Keratinocyte (primary cell): ENCODE measurements at regions not wholly inside any gene's neighbourhood (a gene's known extent, or its start where the extent isn't known, plus 50 kb on each side); places are given as distances from the start of the nearest gene placed in this dataset.
A peak's percentile ranks its signal among the peaks of the same experiment; 100 is the strongest.

Source experiments
- DNase-seq: peaks from one replicate; pipeline ENCODE4 v3.0.0-alpha.2; 2011; ENCODE audit warnings: low read depth, missing footprints, low spot score
- FAIRE-seq: peaks from 2 replicates; lab custom pipeline; 2011; peaks lifted over from hg19 to GRCh38; lab: Jason Lieb, UNC
- H2AFZ ChIP-seq: 2 replicates; pipeline ENCODE4 v1.6.0; 2012; ENCODE audit warnings: low read length, control low read depth, inconsistent platforms; ENCODE audit not compliant: control insufficient read depth
- H3K27ac ChIP-seq: 2 replicates; pipeline ENCODE4 v1.5.1; 2011; ENCODE audit warnings: low read length; ENCODE audit not compliant: control insufficient read depth, insufficient read depth
- H3K27me3 ChIP-seq: 3 replicates; pipeline ENCODE4 v1.6.0; 2011; ENCODE audit warnings: low read length; ENCODE audit not compliant: control insufficient read depth, insufficient read depth; ENCODE audit errors: extremely low read depth
- H3K36me3 ChIP-seq, 2 experiments: 2 replicates in 1 of 2; 3 replicates in 1 of 2; pipeline ENCODE4 v1.5.1; 2011; ENCODE audit warnings: low read length in 2 of 2, mild to moderate bottlenecking in 1 of 2; ENCODE audit not compliant: control insufficient read depth in 2 of 2, insufficient read depth in 2 of 2; ENCODE audit errors: extremely low read depth in 1 of 2
- H3K4me1 ChIP-seq: 3 replicates; pipeline ENCODE4 v1.5.1; 2011; ENCODE audit warnings: low read length; ENCODE audit not compliant: control insufficient read depth, insufficient read depth; ENCODE audit errors: extremely low read depth
- H3K4me2 ChIP-seq: 3 replicates; pipeline ENCODE4 v1.6.0; 2011; ENCODE audit warnings: low read depth, low read length; ENCODE audit not compliant: control insufficient read depth, insufficient read depth; ENCODE audit errors: extremely low read depth
- H3K4me3 ChIP-seq, 3 experiments: fragments of 200-600 bp in 1 of 3; sonication (generic) in 1 of 3; 2 replicates in 2 of 3; 3 replicates in 1 of 3; pipeline ENCODE4 v1.5.1; 2011 to 2016; ENCODE audit warnings: low read length in 3 of 3, mild to moderate bottlenecking in 3 of 3, control low read depth in 2 of 3, inconsistent platforms in 1 of 3, low read depth in 1 of 3, mixed read lengths in 1 of 3, mixed run types in 1 of 3, moderate library complexity in 1 of 3; ENCODE audit not compliant: control insufficient read depth in 2 of 3, insufficient read depth in 2 of 3; ENCODE audit errors: extremely low read depth in 1 of 3
- H3K79me2 ChIP-seq: 2 replicates; pipeline ENCODE4 v1.6.0; 2012; ENCODE audit warnings: low read length; ENCODE audit not compliant: control insufficient read depth, insufficient read depth
- H3K9ac ChIP-seq: 3 replicates; pipeline ENCODE4 v1.6.0; 2011; ENCODE audit warnings: low read length; ENCODE audit not compliant: control insufficient read depth, insufficient read depth; ENCODE audit errors: extremely low read depth
- H3K9me1 ChIP-seq: 3 replicates; pipeline ENCODE4 v1.6.0; 2011; ENCODE audit warnings: low read length; ENCODE audit not compliant: control insufficient read depth, insufficient read depth; ENCODE audit errors: extremely low read depth
- H3K9me3 ChIP-seq: 2 replicates; pipeline ENCODE4 v1.5.1; 2012; ENCODE audit warnings: low read depth, low read length; ENCODE audit not compliant: control insufficient read depth
- H4K20me1 ChIP-seq: 3 replicates; pipeline ENCODE4 v1.6.0; 2011; ENCODE audit warnings: low read length; ENCODE audit not compliant: control insufficient read depth, insufficient read depth; ENCODE audit errors: extremely low read depth
- CTCF ChIP-seq, 3 experiments: IDR thresholded peaks in 1 of 3; conservative IDR thresholded peaks in 1 of 3; optimal IDR thresholded peaks in 1 of 3; 2 replicates in 2 of 3; 3 replicates in 1 of 3; pipeline versions ENCODE3 to v1.5.1; 2011; ENCODE audit warnings: low read length in 3 of 3, mild to moderate bottlenecking in 3 of 3, moderate library complexity in 2 of 3, control low read depth in 1 of 3, inconsistent platforms in 1 of 3; ENCODE audit not compliant: insufficient read depth in 2 of 3; ENCODE audit errors: extremely low read depth in 1 of 3
- EZH2 ChIP-seq: IDR thresholded peaks from one replicate; pipeline ENCODE4 v1.6.1; 2012; ENCODE audit warnings: inconsistent platforms, mild to moderate bottlenecking, low read length, moderate library complexity
- dilution Hi-C: fragments of 300-500 bp; cut with MboI; formaldehyde crosslinking; loops from one replicate; pipeline ENCODE4 v1.7.0; 2020; ENCODE audit warnings: low sequenced_read_pairs; ENCODE audit not compliant: extremely low pct_ligation_motif_present

GRCh38 chr16:51509336-51509735, 358.3 kb upstream of the SALL1 start:
- Histone ChIP-seq H3K9ac (no peak overlapping the region), H3K9me3 (no peaks in the 10 kb centered on the region), H3K4me2 (no peak overlapping the region), H4K20me1 (no peaks in the 10 kb centered on the region), H2AFZ (no peak overlapping the region), H3K36me3 (no peaks in the 10 kb centered on the region), H3K79me2 (no peaks in the 10 kb centered on the region), H3K4me1 (no peaks in the 10 kb centered on the region), H3K27me3 (no peaks in the 10 kb centered on the region), H3K9me1 (no peaks in the 10 kb centered on the region), H3K4me3 (no peak overlapping the region), H3K27ac (no peak overlapping the region)
- no peak for DNase-seq
- no peak for FAIRE-seq
- peak in 1 of 3 experiments; percentile 12 for TF ChIP-seq CTCF (optimal IDR thresholded peaks at IDR 0.05 in 1 of 3, IDR thresholded peaks at IDR 0.05 in 1 of 3, conservative IDR thresholded peaks at IDR 0.05 in 1 of 3; ENCODE audit: extremely low read depth in 1 of 3, insufficient read depth in 2 of 3, low read length in 3 of 3)
- no peak for TF ChIP-seq EZH2
- dilution Hi-C loops = no loop called here

- H3K4me1 ChIP-seq = no peaks in the 10 kb centered on the region
- no peaks in the 10 kb centered on the region for H3K36me3 ChIP-seq
- H3K9me1 ChIP-seq = no peaks in the 10 kb centered on the region
- no peak overlapping the region for H3K27ac ChIP-seq
- no peak overlapping the region for H3K4me2 ChIP-seq
- H4K20me1 ChIP-seq = no peaks in the 10 kb centered on the region
- DNase-seq (no peak), FAIRE-seq (no peak)
- H3K9ac ChIP-seq = no peak overlapping the region
- H3K27me3 ChIP-seq = no peaks in the 10 kb centered on the region
- H3K4me3 ChIP-seq = no peak overlapping the region
- no peaks in the 10 kb centered on the region for H3K9me3 ChIP-seq
- H3K79me2 ChIP-seq = no peaks in the 10 kb centered on the region
- no peak for TF ChIP-seq EZH2
- TF ChIP-seq CTCF (optimal IDR thresholded peaks at IDR 0.05 in 1 of 3, IDR thresholded peaks at IDR 0.05 in 1 of 3, conservative IDR thresholded peaks at IDR 0.05 in 1 of 3; ENCODE audit: extremely low read depth in 1 of 3, insufficient read depth in 2 of 3, low read length in 3 of 3) = no peak
- dilution Hi-C loops = no loop called here
- H2AFZ ChIP-seq = no peak overlapping the region
Measured at GRCh38 chr16:51508490-51509212, 357.6 kb upstream of the SALL1 start.
